HG02588 (cell line): ENCODE measurements at regions not wholly inside any gene's neighbourhood (a gene's known extent, or its start where the extent isn't known, plus 50 kb on each side); places are given as distances from the start of the nearest gene placed in this dataset.
"Not testable (repeated sequence)": the region's sequence is repeated elsewhere in the genome, so short reads cannot be mapped to it uniquely, and the experiment has no call there.

ENCODE experiments used
- ATAC-seq: cut with Tn5 transposase; IDR thresholded peaks from one replicate; pipeline ENCODE4 v1.9.1; 2021; ENCODE audit warnings: mild to moderate bottlenecking, moderate library complexity; ENCODE audit not compliant: unreplicated experiment

DNA sequence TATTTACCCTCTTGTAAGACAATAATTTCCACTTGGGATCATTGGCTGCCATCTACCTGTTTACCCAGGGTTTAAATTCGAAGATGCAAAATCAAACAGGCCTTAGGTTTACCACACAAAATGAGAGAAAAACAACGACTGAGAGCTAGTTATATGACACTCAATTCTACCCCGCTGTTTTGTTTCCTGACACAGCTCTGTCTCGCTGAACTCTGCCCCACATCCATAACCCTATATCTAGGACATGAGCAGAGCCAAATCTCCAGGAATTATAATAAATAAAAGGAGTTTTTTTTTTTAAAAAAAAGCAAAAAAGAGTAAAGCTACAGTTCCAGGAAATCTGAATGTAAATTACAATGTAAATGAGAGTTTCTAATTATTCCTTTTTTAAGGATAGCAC, 165.4 kb upstream of the NR2F2 start:
- no peak for ATAC-seq

DNA sequence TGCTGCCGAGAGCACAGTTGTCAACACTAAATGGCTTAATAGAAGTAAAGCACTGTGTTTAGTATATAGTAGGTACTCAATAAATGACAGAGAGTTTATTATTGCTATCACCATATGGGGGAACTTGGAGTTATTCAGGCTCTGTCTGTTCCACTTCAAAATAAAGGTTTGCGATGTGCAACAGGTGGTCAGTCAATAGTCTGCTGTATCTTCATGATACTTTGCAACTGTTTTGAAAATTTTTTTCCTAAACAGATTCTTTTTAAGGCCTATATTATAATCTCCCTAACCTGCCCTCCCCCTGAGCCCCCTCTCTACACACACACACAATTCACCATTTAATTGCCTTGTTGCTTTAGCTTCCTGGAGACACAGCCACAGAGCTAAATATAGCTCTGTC, 164.7 kb upstream of the NR2F2 start:
- ATAC-seq = no peak

- no peak for ATAC-seq
Measured at GRCh38 chr15:96166223-96167200, 164.0 kb upstream of the NR2F2 start.

GRCh38 chr15:96170616-96170978, 159.9 kb upstream of the NR2F2 start:
- ATAC-seq = not testable (repeated sequence)

DNA sequence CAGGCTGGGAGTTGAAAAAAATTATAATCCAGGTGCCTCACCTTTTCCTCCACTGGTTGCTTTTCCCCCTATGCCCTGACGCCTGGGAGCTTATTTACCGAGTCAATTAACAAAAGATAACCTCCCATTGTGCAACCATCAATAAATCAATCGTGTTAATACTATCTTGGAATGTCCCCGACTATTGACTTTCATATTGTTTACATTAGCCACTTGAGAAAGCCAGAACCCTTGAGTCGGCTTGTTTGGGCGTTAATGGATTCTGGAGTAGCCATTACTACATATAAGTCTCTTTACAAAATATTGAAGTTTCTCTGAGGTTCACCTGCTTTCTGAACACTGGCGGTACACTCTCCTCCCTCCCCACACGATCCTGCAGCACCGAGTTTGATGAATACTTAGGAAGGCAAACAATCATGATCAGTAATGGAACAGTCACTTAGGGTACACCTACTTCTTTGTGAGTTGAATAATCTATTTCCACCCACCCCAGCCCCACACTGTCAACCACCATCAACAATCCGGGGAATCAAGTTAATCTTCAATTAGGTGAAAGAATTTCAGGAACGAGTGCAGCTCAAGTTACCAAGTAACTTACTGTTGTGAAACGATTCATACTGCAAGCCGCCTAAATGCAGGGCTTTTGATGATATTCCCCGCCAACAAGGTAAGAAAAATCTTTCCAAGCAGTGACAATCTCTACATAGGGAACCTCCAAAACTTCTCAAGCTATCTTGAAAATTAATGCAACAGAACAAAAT, 159.3 kb upstream of the NR2F2 start:
- ATAC-seq = no peak

DNA sequence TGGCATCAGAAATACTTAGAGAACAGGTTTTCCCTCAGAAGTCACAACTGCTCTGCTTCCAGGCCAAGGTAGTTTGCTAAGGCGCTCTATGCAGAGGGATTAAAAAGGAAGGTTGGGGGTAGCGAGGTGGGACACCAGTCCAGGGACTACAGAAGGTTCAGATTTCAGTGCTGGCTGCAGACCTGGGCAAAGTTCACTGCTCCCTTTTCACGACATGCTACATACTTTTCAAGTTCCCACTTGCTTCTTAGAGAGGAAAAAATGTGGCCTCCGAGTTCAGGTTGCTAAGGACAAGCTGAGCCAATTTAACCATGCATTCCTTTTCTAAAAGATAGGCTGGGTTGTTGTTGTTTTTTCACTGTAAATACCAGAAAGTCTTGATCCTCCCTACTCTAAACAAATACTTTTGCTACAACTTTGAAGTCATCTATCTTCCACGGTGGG, 158.6 kb upstream of the NR2F2 start:
- no peak for ATAC-seq

GRCh38 chr15:96172417-96172816, 158.1 kb upstream of the NR2F2 start:
- no peak for ATAC-seq

- ATAC-seq = no peak
Measured at GRCh38 chr15:96176831-96177230, 153.7 kb upstream of the NR2F2 start.

- ATAC-seq = no peak
Measured at GRCh38 chr15:96177279-96177678, 153.2 kb upstream of the NR2F2 start.

- ATAC-seq = no peak
Measured at GRCh38 chr15:96180087-96180748, 150.3 kb upstream of the NR2F2 start.

DNA sequence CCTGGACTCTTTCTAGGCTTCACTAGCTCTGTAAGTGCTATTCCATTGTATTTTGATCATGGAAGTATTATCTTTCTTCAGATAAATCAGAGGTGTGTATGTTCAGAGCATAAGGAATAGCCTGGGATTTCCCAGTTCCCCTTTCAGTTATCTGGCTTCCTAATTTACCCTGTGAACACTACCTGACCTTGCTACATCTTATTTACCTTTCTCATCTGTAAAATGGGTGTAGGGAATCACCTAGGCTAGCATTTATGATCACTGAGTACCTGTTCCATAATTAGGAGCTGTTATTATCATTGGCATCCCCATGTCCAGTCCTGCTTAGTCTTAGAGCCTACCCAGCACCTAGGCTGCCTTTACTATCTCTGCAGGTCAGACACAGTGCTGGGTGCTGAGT, 149.3 kb upstream of the NR2F2 start:
- no peak for ATAC-seq

- no peak for ATAC-seq
Measured at GRCh38 chr15:96181873-96182301, 148.6 kb upstream of the NR2F2 start.

GRCh38 chr15:96182736-96183513, 147.6 kb upstream of the NR2F2 start:
- ATAC-seq = no peak

GRCh38 chr15:96183514-96183850, 147.0 kb upstream of the NR2F2 start:
- no peak for ATAC-seq

- no peak for ATAC-seq
Measured at GRCh38 chr15:96183867-96184266, 146.6 kb upstream of the NR2F2 start.

DNA sequence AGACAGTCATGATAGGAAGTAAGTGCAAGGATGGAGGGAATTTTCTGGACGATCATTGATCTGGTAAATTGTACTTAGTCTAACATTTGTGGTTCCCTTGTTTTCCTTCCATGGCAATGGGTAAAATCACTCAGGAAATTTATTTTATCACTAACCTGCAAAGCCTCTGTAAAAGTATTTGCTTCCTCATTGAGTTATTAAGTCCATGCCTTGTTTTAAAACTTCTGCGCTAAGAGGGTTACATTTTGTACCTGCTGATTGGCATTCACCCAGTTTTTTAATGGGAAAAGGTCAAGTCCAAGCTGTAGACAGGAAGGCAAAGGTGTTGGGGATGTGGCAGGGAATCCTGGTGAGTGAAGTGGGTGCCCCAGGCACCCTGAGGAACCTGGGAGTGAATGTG, 146.2 kb upstream of the NR2F2 start:
- ATAC-seq = no peak

- no peak for ATAC-seq
Measured at GRCh38 chr15:96186105-96186504, 144.4 kb upstream of the NR2F2 start.

DNA sequence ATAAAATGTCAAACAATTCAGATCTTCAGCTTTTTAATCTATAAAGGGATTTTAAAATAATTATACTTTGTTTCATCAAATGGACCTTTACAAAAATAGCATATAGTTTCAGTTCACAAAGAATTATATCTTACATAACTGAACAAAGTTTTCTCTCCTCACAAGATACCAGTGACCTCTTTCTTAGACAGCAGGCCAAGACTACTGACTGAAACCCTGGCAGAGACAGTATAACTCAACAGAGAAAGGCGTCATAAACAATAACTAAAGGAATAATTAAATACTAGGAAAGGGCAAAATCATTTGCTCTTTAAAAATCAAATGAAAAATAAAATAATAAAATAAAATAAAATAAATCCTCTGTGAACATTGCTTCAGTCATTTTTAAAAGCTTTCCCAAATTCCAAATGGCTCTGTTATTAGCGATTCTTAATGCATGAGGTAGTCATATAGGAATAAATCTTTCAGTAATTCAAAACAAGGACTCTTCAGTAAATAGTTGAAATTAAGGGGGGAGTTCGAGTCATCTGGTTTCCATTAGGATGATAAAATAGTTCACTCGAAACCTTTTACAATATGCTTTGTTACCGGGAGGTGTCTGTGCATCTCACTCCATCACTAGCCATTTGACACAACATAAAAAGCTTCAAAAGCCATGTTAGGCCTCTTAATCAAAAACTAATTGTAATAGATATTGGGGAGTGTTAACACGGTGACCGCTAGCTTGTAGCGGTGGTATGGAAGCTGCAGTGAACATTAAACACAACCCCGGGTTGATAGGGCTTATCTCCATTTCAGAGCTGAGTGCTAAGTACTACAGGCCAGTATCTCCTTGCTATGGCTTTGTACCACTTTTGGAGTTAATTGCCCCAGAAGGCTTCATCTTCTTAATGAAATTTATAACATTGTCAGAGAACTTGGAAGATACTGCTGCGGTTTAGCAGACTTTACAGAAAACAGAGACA, 142.9 kb upstream of the NR2F2 start:
- ATAC-seq = no peak

DNA sequence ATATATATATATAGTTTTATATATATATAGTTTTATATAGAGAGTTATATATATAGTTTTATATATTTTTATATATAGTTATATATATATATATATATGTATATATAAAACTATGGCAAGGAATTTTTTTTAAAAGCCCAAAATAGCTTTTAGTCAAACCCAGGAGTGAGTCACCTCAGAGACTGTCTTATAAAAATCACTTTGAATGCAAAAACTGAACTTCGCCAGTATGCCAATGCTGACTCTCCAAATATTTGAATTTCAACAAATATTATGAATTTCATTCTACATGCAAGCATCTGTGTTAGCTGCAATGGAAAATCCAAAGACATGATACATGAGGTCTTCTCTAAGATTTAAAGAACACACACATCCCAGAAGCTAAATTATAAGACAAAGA, 132.8 kb upstream of the NR2F2 start:
- ATAC-seq = no peak

DNA sequence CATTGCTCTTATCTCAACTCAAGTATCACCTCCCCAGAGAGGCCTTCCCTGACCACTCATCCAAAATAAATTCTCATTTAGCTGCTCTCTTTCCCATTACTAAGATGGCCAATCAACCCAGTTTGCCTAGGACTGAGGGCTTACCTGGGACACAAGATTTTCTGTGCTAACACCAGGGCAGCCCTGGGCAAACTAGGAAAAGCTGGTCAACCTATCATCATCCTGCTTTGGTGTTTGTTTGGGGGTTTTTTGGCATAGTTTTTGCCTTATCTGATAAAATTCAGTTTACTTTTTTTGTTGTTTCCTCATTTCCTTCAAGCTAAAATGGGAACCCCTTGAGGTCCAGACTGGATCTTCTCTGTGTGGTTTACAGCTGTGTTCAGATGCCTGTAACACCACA, 131.4 kb upstream of the NR2F2 start:
- ATAC-seq = no peak
